ENCODE measurements at regions not wholly inside any gene's neighbourhood (a gene's known extent, or its start where the extent isn't known, plus 50 kb on each side); places are given as distances from the start of the nearest gene placed in this dataset.

GRCh38 chr2:147097747-147098146 lies 747.1 kb upstream of the ACVR2A start:
- no peak for TF ChIP-seq CTCF (IDR thresholded peaks at IDR 0.05; ENCODE audit: insufficient read depth, low read depth, low read length)
- TF ChIP-seq EZH2 (IDR thresholded peaks at IDR 0.05; ENCODE audit: insufficient read depth, low read length) = no peak

All from astrocyte (in vitro differentiated cells and primary cell).